ENCODE measurements at regions not wholly inside any gene's neighbourhood (a gene's known extent, or its start where the extent isn't known, plus 50 kb on each side); places are given as distances from the start of the nearest gene placed in this dataset.

GRCh38 chr1:104853276-104853675 is 1103.6 kb downstream of the AMY1C start:
- Histone ChIP-seq H3K27me3 (ENCODE audit: control insufficient read depth in 1 of 2, insufficient read depth in 2 of 2, low read length in 2 of 2) (no peaks in the 10 kb centered on the region), H3K27ac (ENCODE audit: low read length) (no peak overlapping the region), H3K9ac (ENCODE audit: low read length in 2 of 2) (no peak overlapping the region), H3K36me3 (ENCODE audit: control insufficient read depth in 2 of 2, insufficient read depth in 2 of 2, low read length in 2 of 2) (no peaks in the 10 kb centered on the region), H3K4me3 (ENCODE audit: low read length in 2 of 2) (no peak overlapping the region), H3K4me1 (ENCODE audit: control insufficient read depth, insufficient read depth, low read length) (no peaks in the 10 kb centered on the region), H3K9me3 (ENCODE audit: control insufficient read depth in 2 of 2, low read length in 2 of 2) (no peaks in the 10 kb centered on the region)

DNA sequence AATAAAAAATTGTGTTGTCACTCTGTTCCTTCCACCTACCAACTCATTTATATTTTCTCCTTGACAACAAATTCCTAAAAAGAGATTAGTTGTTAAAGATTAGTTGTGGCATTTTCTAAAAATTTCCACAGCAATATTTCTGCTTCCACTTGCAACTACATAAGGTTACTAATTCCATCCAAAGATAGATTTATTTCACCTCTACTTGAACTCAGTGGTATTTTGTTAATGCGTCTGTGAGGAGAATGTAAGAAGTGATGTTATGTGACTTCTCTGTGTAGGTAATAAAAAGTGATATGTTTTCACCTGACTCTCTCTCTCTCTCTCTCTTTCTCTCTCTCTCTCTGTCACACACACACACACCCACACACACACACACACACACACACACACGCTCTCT is 1104.8 kb downstream of the AMY1C start:
- H3K36me3 ChIP-seq (ENCODE audit: control insufficient read depth in 2 of 2, insufficient read depth in 2 of 2, low read length in 2 of 2) = no peaks in the 10 kb centered on the region
- no peaks in the 10 kb centered on the region for H3K9me3 ChIP-seq (ENCODE audit: control insufficient read depth in 2 of 2, low read length in 2 of 2)
- H3K9ac ChIP-seq (ENCODE audit: low read length in 2 of 2) = no peak overlapping the region
- no peak overlapping the region for H3K27ac ChIP-seq (ENCODE audit: low read length)
- H3K4me1 ChIP-seq (ENCODE audit: control insufficient read depth, insufficient read depth, low read length) = no peaks in the 10 kb centered on the region
- H3K4me3 ChIP-seq (ENCODE audit: low read length in 2 of 2) = no peak overlapping the region
- H3K27me3 ChIP-seq (ENCODE audit: control insufficient read depth in 1 of 2, insufficient read depth in 2 of 2, low read length in 2 of 2) = no peaks in the 10 kb centered on the region

GRCh38 chr1:104855550-104855949 is 1105.9 kb downstream of the AMY1C start:
- Histone ChIP-seq H3K9me3 (ENCODE audit: control insufficient read depth in 2 of 2, low read length in 2 of 2) (no peaks in the 10 kb centered on the region), H3K27me3 (ENCODE audit: control insufficient read depth in 1 of 2, insufficient read depth in 2 of 2, low read length in 2 of 2) (no peaks in the 10 kb centered on the region), H3K4me3 (ENCODE audit: low read length in 2 of 2) (no peak overlapping the region), H3K27ac (ENCODE audit: low read length) (no peak overlapping the region), H3K4me1 (ENCODE audit: control insufficient read depth, insufficient read depth, low read length) (no peaks in the 10 kb centered on the region), H3K9ac (ENCODE audit: low read length in 2 of 2) (no peak overlapping the region), H3K36me3 (ENCODE audit: control insufficient read depth in 2 of 2, insufficient read depth in 2 of 2, low read length in 2 of 2) (no peaks in the 10 kb centered on the region)

DNA sequence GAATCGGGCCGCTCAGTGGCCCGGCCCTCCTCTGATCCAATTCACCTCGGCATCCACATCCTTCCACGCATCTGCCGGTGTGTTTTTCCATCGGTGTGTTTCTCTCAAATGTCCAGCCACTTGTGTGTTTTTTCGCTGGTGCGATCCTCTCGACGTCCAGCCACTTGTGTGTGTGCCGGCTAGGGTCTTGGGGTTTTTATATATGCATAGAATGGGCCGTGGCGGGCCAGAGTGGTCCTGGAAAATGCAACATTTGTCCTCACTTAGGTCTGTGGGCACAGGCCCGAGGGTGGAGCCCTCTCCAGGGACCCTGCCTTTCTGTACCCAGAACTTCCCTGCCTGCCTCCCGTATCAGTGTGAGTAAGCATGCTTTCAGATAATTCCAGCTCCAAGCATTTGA is 1106.4 kb downstream of the AMY1C start:
- Histone ChIP-seq H3K27ac (ENCODE audit: low read length) (no peak overlapping the region), H3K9me3 (ENCODE audit: control insufficient read depth in 2 of 2, low read length in 2 of 2) (no peaks in the 10 kb centered on the region), H3K4me1 (ENCODE audit: control insufficient read depth, insufficient read depth, low read length) (no peaks in the 10 kb centered on the region), H3K36me3 (ENCODE audit: control insufficient read depth in 2 of 2, insufficient read depth in 2 of 2, low read length in 2 of 2) (no peaks in the 10 kb centered on the region), H3K4me3 (ENCODE audit: low read length in 2 of 2) (no peak overlapping the region), H3K9ac (ENCODE audit: low read length in 2 of 2) (no peak overlapping the region), H3K27me3 (ENCODE audit: control insufficient read depth in 1 of 2, insufficient read depth in 2 of 2, low read length in 2 of 2) (no peaks in the 10 kb centered on the region)

DNA sequence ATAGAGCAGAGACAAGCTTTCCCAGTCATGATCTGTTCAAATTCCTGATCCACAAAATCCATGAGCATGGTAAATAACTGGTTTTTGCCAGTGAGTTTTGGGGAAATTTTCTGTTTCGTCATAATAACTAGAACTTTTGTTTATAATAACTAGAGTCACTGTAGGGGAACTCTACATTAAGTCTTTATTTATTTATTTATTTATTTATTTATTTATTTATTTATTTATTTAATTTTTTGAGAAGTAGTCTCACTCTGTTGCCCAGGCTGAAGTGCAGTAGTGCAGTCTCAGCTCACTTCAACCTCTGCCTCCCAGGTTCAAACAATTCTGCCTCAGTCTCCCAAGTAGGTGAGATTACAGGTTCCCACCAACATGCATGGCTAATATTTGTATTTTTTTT is 1106.8 kb downstream of the AMY1C start:
- Histone ChIP-seq H3K9ac (ENCODE audit: low read length in 2 of 2) (no peak overlapping the region), H3K4me3 (ENCODE audit: low read length in 2 of 2) (no peak overlapping the region), H3K27me3 (ENCODE audit: control insufficient read depth in 1 of 2, insufficient read depth in 2 of 2, low read length in 2 of 2) (no peaks in the 10 kb centered on the region), H3K9me3 (ENCODE audit: control insufficient read depth in 2 of 2, low read length in 2 of 2) (no peaks in the 10 kb centered on the region), H3K4me1 (ENCODE audit: control insufficient read depth, insufficient read depth, low read length) (no peaks in the 10 kb centered on the region), H3K27ac (ENCODE audit: low read length) (no peak overlapping the region), H3K36me3 (ENCODE audit: control insufficient read depth in 2 of 2, insufficient read depth in 2 of 2, low read length in 2 of 2) (no peaks in the 10 kb centered on the region)

GRCh38 chr1:104868794-104869193 is 1119.1 kb downstream of the AMY1C start:
- Histone ChIP-seq H3K9ac (ENCODE audit: low read length in 2 of 2) (no peak overlapping the region), H3K36me3 (ENCODE audit: control insufficient read depth in 2 of 2, insufficient read depth in 2 of 2, low read length in 2 of 2) (no peaks in the 10 kb centered on the region), H3K4me3 (ENCODE audit: low read length in 2 of 2) (no peak overlapping the region), H3K27me3 (ENCODE audit: control insufficient read depth in 1 of 2, insufficient read depth in 2 of 2, low read length in 2 of 2) (no peaks in the 10 kb centered on the region), H3K4me1 (ENCODE audit: control insufficient read depth, insufficient read depth, low read length) (no peaks in the 10 kb centered on the region), H3K27ac (ENCODE audit: low read length) (no peak overlapping the region), H3K9me3 (ENCODE audit: control insufficient read depth in 2 of 2, low read length in 2 of 2) (no peaks in the 10 kb centered on the region)

DNA sequence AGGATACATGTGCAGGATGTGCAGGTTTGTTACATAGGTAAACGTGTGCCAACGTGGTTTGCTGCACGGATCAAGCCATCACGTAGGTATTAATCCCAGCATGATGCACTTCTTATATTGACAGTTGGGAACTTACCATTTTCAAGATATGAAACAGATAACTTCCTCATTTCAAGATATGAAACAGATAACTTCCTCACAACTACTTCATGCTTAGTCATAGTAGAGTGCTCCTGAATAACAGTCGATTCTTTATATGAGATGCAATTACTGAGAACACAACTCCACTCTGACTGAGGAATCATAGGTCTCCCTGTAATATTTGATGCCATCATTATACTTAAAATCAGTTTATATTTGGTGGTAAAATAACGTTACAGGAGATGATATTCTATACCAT is 1124.3 kb downstream of the AMY1C start:
- no peak overlapping the region for H3K4me3 ChIP-seq (ENCODE audit: low read length in 2 of 2)
- no peak overlapping the region for H3K27ac ChIP-seq (ENCODE audit: low read length)
- H3K9ac ChIP-seq (ENCODE audit: low read length in 2 of 2) = no peak overlapping the region
- no peaks in the 10 kb centered on the region for H3K4me1 ChIP-seq (ENCODE audit: control insufficient read depth, insufficient read depth, low read length)
- H3K9me3 ChIP-seq (ENCODE audit: control insufficient read depth in 2 of 2, low read length in 2 of 2) = no peaks in the 10 kb centered on the region
- H3K36me3 ChIP-seq (ENCODE audit: control insufficient read depth in 2 of 2, insufficient read depth in 2 of 2, low read length in 2 of 2) = no peaks in the 10 kb centered on the region
- no peaks in the 10 kb centered on the region for H3K27me3 ChIP-seq (ENCODE audit: control insufficient read depth in 1 of 2, insufficient read depth in 2 of 2, low read length in 2 of 2)

DNA sequence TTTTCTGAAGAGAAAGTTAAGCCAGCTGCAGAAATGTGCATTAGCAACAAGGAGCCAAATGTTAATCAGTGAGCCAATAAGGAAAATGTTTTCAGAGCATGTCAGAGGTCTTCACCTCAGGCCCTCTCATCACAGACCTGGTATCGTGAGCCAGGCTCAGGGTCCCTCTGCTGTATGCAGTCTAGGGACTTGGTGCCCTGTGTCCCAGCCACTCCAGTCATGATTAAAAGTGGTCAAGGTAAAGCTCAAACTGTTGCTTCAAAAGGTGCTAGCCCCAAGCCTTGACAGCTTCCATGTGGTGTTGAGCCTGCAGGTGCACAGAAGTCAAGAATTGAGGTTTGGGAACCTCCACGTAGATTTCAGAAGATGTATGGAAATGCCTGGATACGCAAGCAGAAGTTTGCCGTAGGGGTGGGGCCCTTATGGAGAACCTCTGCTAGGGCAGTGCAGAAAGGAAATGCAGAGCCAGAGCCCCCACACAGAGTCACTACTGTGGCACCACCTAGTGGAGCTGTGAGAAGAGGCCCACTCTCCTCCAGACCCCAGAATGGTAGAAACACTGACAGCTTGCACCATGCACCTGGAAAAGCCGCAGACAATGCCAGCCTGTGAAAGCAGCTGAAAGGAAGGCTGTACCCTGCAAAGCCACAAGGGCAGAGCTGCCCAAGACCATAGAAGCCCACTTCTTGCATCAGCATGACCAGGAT is 1128.7 kb downstream of the AMY1C start:
- Histone ChIP-seq H3K9ac (ENCODE audit: low read length in 2 of 2) (no peak overlapping the region), H3K27me3 (ENCODE audit: control insufficient read depth in 1 of 2, insufficient read depth in 2 of 2, low read length in 2 of 2) (no peaks in the 10 kb centered on the region), H3K27ac (ENCODE audit: low read length) (no peak overlapping the region), H3K36me3 (ENCODE audit: control insufficient read depth in 2 of 2, insufficient read depth in 2 of 2, low read length in 2 of 2) (no peaks in the 10 kb centered on the region), H3K9me3 (ENCODE audit: control insufficient read depth in 2 of 2, low read length in 2 of 2) (no peaks in the 10 kb centered on the region), H3K4me1 (ENCODE audit: control insufficient read depth, insufficient read depth, low read length) (no peaks in the 10 kb centered on the region), H3K4me3 (ENCODE audit: low read length in 2 of 2) (no peak overlapping the region)

DNA sequence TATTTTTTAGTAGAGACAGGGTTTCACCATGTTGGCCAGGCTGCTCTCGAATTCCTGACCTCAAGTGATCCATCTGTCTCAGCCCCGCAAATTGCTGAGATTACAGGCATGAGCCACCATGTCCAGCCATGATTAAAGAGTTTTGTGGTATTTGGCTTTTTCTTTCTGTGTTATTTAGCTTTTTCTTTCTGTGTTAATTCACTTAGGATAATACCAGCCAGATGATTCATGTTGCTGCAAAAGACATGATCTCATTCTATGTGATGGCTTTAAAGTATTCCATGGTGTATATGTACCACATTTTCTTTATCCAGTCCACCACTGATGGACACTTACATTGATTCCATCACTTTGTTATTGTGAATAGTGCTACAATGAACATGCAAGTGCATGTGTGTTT is 1135.2 kb downstream of the AMY1C start:
- Histone ChIP-seq H3K9me3 (ENCODE audit: control insufficient read depth in 2 of 2, low read length in 2 of 2) (no peaks in the 10 kb centered on the region), H3K4me3 (ENCODE audit: low read length in 2 of 2) (no peak overlapping the region)

DNA sequence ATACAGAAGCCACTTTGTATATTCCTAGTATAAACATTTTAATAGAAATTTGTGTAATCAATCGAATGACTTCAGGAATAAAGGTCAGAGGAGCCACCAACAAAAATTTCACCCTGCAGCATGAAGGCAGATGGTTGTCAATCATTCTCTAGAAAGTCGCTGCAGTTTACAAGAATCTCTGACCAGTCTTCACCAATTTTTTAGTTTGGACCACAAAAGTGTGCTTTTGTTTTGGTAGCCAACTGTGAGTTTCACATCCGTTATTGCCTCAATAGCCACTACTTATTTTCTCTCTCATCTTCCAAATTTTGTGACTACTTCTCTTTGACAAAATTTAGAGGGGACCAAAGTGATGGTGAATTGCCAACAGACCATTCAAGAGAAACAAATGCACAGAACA is 1155.6 kb downstream of the AMY1C start:
- Histone ChIP-seq H3K4me1 (ENCODE audit: control insufficient read depth, insufficient read depth, low read length) (no peaks in the 10 kb centered on the region), H3K27me3 (ENCODE audit: control insufficient read depth in 1 of 2, insufficient read depth in 2 of 2, low read length in 2 of 2) (no peaks in the 10 kb centered on the region), H3K9me3 (ENCODE audit: control insufficient read depth in 2 of 2, low read length in 2 of 2) (no peaks in the 10 kb centered on the region), H3K36me3 (ENCODE audit: control insufficient read depth in 2 of 2, insufficient read depth in 2 of 2, low read length in 2 of 2) (no peaks in the 10 kb centered on the region), H3K27ac (ENCODE audit: low read length) (no peak overlapping the region), H3K4me3 (ENCODE audit: low read length in 2 of 2) (no peak overlapping the region), H3K9ac (ENCODE audit: low read length in 2 of 2) (no peak overlapping the region)

More for the DNA sequence above, 1135.2 kb downstream of the AMY1C start:
- H3K9ac ChIP-seq (ENCODE audit: low read length in 2 of 2) = no peak overlapping the region
- no peaks in the 10 kb centered on the region for H3K4me1 ChIP-seq (ENCODE audit: control insufficient read depth, insufficient read depth, low read length)
- H3K27me3 ChIP-seq (ENCODE audit: control insufficient read depth in 1 of 2, insufficient read depth in 2 of 2, low read length in 2 of 2) = no peaks in the 10 kb centered on the region
- H3K27ac ChIP-seq (ENCODE audit: low read length) = no peak overlapping the region
- H3K36me3 ChIP-seq (ENCODE audit: control insufficient read depth in 2 of 2, insufficient read depth in 2 of 2, low read length in 2 of 2) = no peaks in the 10 kb centered on the region

GRCh38 chr1:104906141-104906540 is 1156.4 kb downstream of the AMY1C start:
- Histone ChIP-seq H3K9ac (ENCODE audit: low read length in 2 of 2) (no peak overlapping the region), H3K9me3 (ENCODE audit: control insufficient read depth in 2 of 2, low read length in 2 of 2) (no peaks in the 10 kb centered on the region), H3K4me1 (ENCODE audit: control insufficient read depth, insufficient read depth, low read length) (no peaks in the 10 kb centered on the region), H3K27me3 (ENCODE audit: control insufficient read depth in 1 of 2, insufficient read depth in 2 of 2, low read length in 2 of 2) (no peaks in the 10 kb centered on the region), H3K4me3 (ENCODE audit: low read length in 2 of 2) (no peak overlapping the region), H3K27ac (ENCODE audit: low read length) (no peak overlapping the region), H3K36me3 (ENCODE audit: control insufficient read depth in 2 of 2, insufficient read depth in 2 of 2, low read length in 2 of 2) (no peaks in the 10 kb centered on the region)

All from stomach smooth muscle (tissue), 2 donors.